ENCODE measurements at regions not wholly inside any gene's neighbourhood (a gene's known extent, or its start where the extent isn't known, plus 50 kb on each side); places are given as distances from the start of the nearest gene placed in this dataset.

GRCh38 chr12:118694128-118694775, 287.1 kb upstream of the SRRM4 start:
- no peak for DNase-seq (ENCODE audit: low read depth)
- no peak overlapping the region for H3K4me3 ChIP-seq (replicated peaks; ENCODE audit: low read depth, low read length)
- no peak for TF ChIP-seq CTCF (IDR thresholded peaks at IDR 0.05; ENCODE audit: low read length, missing control alignments)

- TF ChIP-seq CTCF (IDR thresholded peaks at IDR 0.05; ENCODE audit: low read length, missing control alignments), result no peak
- H3K4me3 ChIP-seq (replicated peaks; ENCODE audit: low read depth, low read length), result no peak overlapping the region
- DNase-seq (ENCODE audit: low read depth), result no peak
Measured at GRCh38 chr12:118704527-118705241, 276.7 kb upstream of the SRRM4 start.

GRCh38 chr12:118706437-118706836, 274.9 kb upstream of the SRRM4 start:
- no peak for DNase-seq (ENCODE audit: low read depth)
- TF ChIP-seq CTCF (IDR thresholded peaks at IDR 0.05; ENCODE audit: low read length, missing control alignments), result no peak
- no peak overlapping the region for H3K4me3 ChIP-seq (replicated peaks; ENCODE audit: low read depth, low read length)

GRCh38 chr12:118709946-118710345, 271.4 kb upstream of the SRRM4 start:
- no peak for TF ChIP-seq CTCF (IDR thresholded peaks at IDR 0.05; ENCODE audit: low read length, missing control alignments)
- no peak overlapping the region for H3K4me3 ChIP-seq (replicated peaks; ENCODE audit: low read depth, low read length)
- no peak for DNase-seq (ENCODE audit: low read depth)

GRCh38 chr12:118711185-118711584, 270.2 kb upstream of the SRRM4 start:
- DNase-seq (ENCODE audit: low read depth), result no peak
- TF ChIP-seq CTCF (IDR thresholded peaks at IDR 0.05; ENCODE audit: low read length, missing control alignments), result no peak
- no peak overlapping the region for H3K4me3 ChIP-seq (replicated peaks; ENCODE audit: low read depth, low read length)

GRCh38 chr12:118714051-118714460, 267.3 kb upstream of the SRRM4 start:
- no peak for DNase-seq (ENCODE audit: low read depth)
- no peak for TF ChIP-seq CTCF (IDR thresholded peaks at IDR 0.05; ENCODE audit: low read length, missing control alignments)
- no peak overlapping the region for H3K4me3 ChIP-seq (replicated peaks; ENCODE audit: low read depth, low read length)

- TF ChIP-seq CTCF (IDR thresholded peaks at IDR 0.05; ENCODE audit: low read length, missing control alignments), result no peak
- H3K4me3 ChIP-seq (replicated peaks; ENCODE audit: low read depth, low read length), result no peak overlapping the region
- no peak for DNase-seq (ENCODE audit: low read depth)
Measured at GRCh38 chr12:118714500-118714899, 266.8 kb upstream of the SRRM4 start.

All from fibroblast of pulmonary artery (primary cell).